Endothelial cell of umbilical vein (primary cell): ENCODE measurements at regions not wholly inside any gene's neighbourhood (a gene's known extent, or its start where the extent isn't known, plus 50 kb on each side); places are given as distances from the start of the nearest gene placed in this dataset.

Experiments
- BruUV-seq: library from RNA; stranded (reverse); fragments of 400-500 nt; replicated peaks from 2 replicates; lab custom pipeline; 2021; lab: Mats Ljungman, UMichigan
- CTCF ChIA-PET: fragments of 300-600, 350-600 bp; sonication (Branson Sonifier 250); formaldehyde crosslinking; loops from one replicate; lab custom pipeline; 2021; ENCODE audit warnings: antibody characterized with exemption, inconsistent platforms; lab: Charles Lee
- POLR2A ChIA-PET: fragments of 300-600, 350-600 bp; sonication (Branson Sonifier 250); formaldehyde crosslinking; loops from one replicate; lab custom pipeline; 2021; ENCODE audit warnings: antibody characterized with exemption, inconsistent platforms; lab: Charles Lee
- DNase-seq: peaks from one replicate; pipeline ENCODE4 v3.0.0-alpha.2; 2011; ENCODE audit warnings: low read depth, low spot score
- FAIRE-seq: peaks from 2 replicates; lab custom pipeline; 2011; peaks lifted over from hg19 to GRCh38; lab: Jason Lieb, UNC
- H2AFZ ChIP-seq: 2 replicates; pipeline ENCODE4 v1.6.0; 2012; ENCODE audit warnings: low read depth, low read length, control low read depth, inconsistent platforms
- H3K27ac ChIP-seq: 2 replicates; pipeline ENCODE4 v1.5.1; 2011; ENCODE audit warnings: low read depth, mild to moderate bottlenecking, control low read depth, low read length, moderate library complexity; ENCODE audit not compliant: insufficient read depth
- H3K27me3 ChIP-seq, 2 experiments: 2 replicates each; pipeline versions ENCODE4 v1.6.0 to v1.6.1; 2011; ENCODE audit warnings: low read length in 2 of 2, mixed read lengths in 1 of 2; ENCODE audit not compliant: control insufficient read depth in 2 of 2, insufficient read depth in 2 of 2
- H3K36me3 ChIP-seq, 2 experiments: 2 replicates in 1 of 2; 3 replicates in 1 of 2; pipeline ENCODE4 v1.5.1; 2011; ENCODE audit warnings: low read length in 2 of 2, mild to moderate bottlenecking in 1 of 2, moderate library complexity in 1 of 2; ENCODE audit not compliant: control insufficient read depth in 2 of 2, insufficient read depth in 2 of 2; ENCODE audit errors: extremely low read depth in 1 of 2
- H3K4me1 ChIP-seq: 3 replicates; pipeline ENCODE4 v1.5.1; 2011; ENCODE audit warnings: mild to moderate bottlenecking, low read length; ENCODE audit not compliant: control insufficient read depth, insufficient read depth; ENCODE audit errors: extremely low read depth
- H3K4me2 ChIP-seq: 2 replicates; pipeline ENCODE4 v1.6.1; 2011; ENCODE audit warnings: low read length, control low read depth, mixed read lengths; ENCODE audit not compliant: insufficient read depth
- H3K4me3 ChIP-seq, 3 experiments: fragments of 200-600 bp in 1 of 3; sonication (generic), shearing (Covaris generic) in 1 of 3; replicated peaks in 1 of 3; 2 replicates each; pipeline ENCODE4 v1.5.1; 2011 to 2016; ENCODE audit warnings: control low read depth in 3 of 3, low read length in 3 of 3, mild to moderate bottlenecking in 2 of 3, inconsistent platforms in 1 of 3, low read depth in 1 of 3, moderate library complexity in 1 of 3; ENCODE audit not compliant: insufficient read depth in 1 of 3
- H3K79me2 ChIP-seq: 2 replicates; pipeline ENCODE4 v1.6.0; 2012; ENCODE audit warnings: low read length, inconsistent platforms; ENCODE audit not compliant: control insufficient read depth, insufficient read depth
- H3K9ac ChIP-seq: replicated peaks from 2 replicates; pipeline ENCODE3; 2011; ENCODE audit warnings: low read length, control low read depth; ENCODE audit not compliant: insufficient read depth; ENCODE audit errors: extremely low read depth
- H3K9me1 ChIP-seq: replicated peaks from 3 replicates; pipeline ENCODE4 v1.6.0; 2011; ENCODE audit warnings: mild to moderate bottlenecking, low read length; ENCODE audit not compliant: control insufficient read depth, insufficient read depth; ENCODE audit errors: extremely low read depth
- H3K9me3 ChIP-seq: replicated peaks from 2 replicates; pipeline ENCODE4 v1.5.1; 2012; ENCODE audit warnings: low read length, inconsistent platforms; ENCODE audit not compliant: control insufficient read depth, insufficient read depth
- H4K20me1 ChIP-seq: replicated peaks from 2 replicates; pipeline ENCODE3; 2011; ENCODE audit warnings: mild to moderate bottlenecking, low read length; ENCODE audit not compliant: control insufficient read depth, insufficient read depth; ENCODE audit errors: extremely low read depth
- CTCF ChIP-seq, 2 donors: IDR thresholded peaks; 1 replicate in 1 of 2; 2 replicates in 1 of 2; pipeline ENCODE4 v1.5.1; 2011; ENCODE audit warnings: low read length in 2 of 2, mild to moderate bottlenecking in 2 of 2, moderate library complexity in 2 of 2, control low read depth in 1 of 2, inconsistent platforms in 1 of 2, low read depth in 1 of 2; ENCODE audit not compliant: insufficient read depth in 1 of 2; ENCODE audit errors: extremely low read depth in 1 of 2
- EZH2 ChIP-seq: IDR thresholded peaks from 2 replicates; pipeline ENCODE4 v1.6.1; 2012; ENCODE audit warnings: borderline replicate concordance, low read depth, mild to moderate bottlenecking, moderate library complexity, low read length, inconsistent platforms; ENCODE audit not compliant: severe bottlenecking
- FOS ChIP-seq: IDR thresholded peaks from 2 replicates; pipeline ENCODE4 v1.6.1; 2011; ENCODE audit warnings: mild to moderate bottlenecking, low read length, moderate library complexity, borderline replicate concordance; ENCODE audit not compliant: insufficient read depth
- GATA2 ChIP-seq: IDR thresholded peaks from 2 replicates; pipeline ENCODE4 v1.7.0; 2011; ENCODE audit warnings: low read depth, mild to moderate bottlenecking, moderate library complexity, mixed read lengths, low read length; ENCODE audit not compliant: insufficient read length, insufficient read depth
- JUN ChIP-seq: IDR thresholded peaks from 2 replicates; pipeline ENCODE4 v1.6.1; 2011; ENCODE audit warnings: borderline replicate concordance, low read depth; ENCODE audit not compliant: insufficient read length, insufficient read depth
- MYC ChIP-seq: IDR thresholded peaks from one replicate; pipeline ENCODE4 v1.6.1; 2011; ENCODE audit warnings: mild to moderate bottlenecking, low read depth, low read length
- POLR2A ChIP-seq: IDR thresholded peaks from 2 replicates; pipeline ENCODE4 v1.6.1; 2012; ENCODE audit warnings: low read depth, mild to moderate bottlenecking, control low read depth, low read length
- POLR2AphosphoS5 ChIP-seq: IDR thresholded peaks from 2 replicates; pipeline ENCODE4 v1.6.1; 2012; ENCODE audit warnings: low read depth, mild to moderate bottlenecking, control low read depth, low read length, moderate library complexity; ENCODE audit not compliant: insufficient read depth
- dilution Hi-C: fragments of 300-500 bp; cut with MboI; formaldehyde crosslinking; loops from one replicate; pipeline ENCODE4 v1.15.0; 2019; ENCODE audit warnings: low sequenced_read_pairs; ENCODE audit not compliant: extremely low pct_ligation_motif_present
- intact Hi-C: fragments of 100-400 bp; cut with micrococcal nuclease; formaldehyde crosslinking; loops from one replicate; pipeline ENCODE4 v1.10.0; 2022
- TF ChIP-seq, protein P1 (sequence below): IDR thresholded peaks from 2 replicates; pipeline ENCODE4 v1.6.1; 2011; ENCODE audit not compliant: insufficient read depth, insufficient read length

GRCh38 chr3:144341471-144341870, 369.8 kb downstream of the DIPK2A start:
- intact Hi-C loops (no loop called here), dilution Hi-C loops (no loop called here)
- ChIA-PET POLR2A (no interaction called here), CTCF (interaction anchor here (1.3 to 1.9 kb wide), 3 partner anchors 9 to 15 kb away, joined by 3 to 8 read pairs (median 4); no protein-coding TSS in a partner anchor)
- TF ChIP-seq POLR2A: no peak
- TF ChIP-seq JUN: no peak
- no peak for TF ChIP-seq GATA2
- no peak for TF ChIP-seq CTCF (IDR thresholded peaks at IDR 0.05; ENCODE audit: extremely low read depth in 1 of 2, insufficient read depth in 1 of 2, low read depth in 1 of 2, low read length in 2 of 2)
- no peak for TF ChIP-seq POLR2AphosphoS5
- no peak for TF ChIP-seq MYC
- TF ChIP-seq EZH2: no peak
- TF ChIP-seq, protein P1, sequence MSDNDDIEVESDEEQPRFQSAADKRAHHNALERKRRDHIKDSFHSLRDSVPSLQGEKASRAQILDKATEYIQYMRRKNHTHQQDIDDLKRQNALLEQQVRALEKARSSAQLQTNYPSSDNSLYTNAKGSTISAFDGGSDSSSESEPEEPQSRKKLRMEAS: no peak
- no peak for TF ChIP-seq FOS
- H3K27ac ChIP-seq: no peak overlapping the region
- no peaks in the 10 kb centered on the region for H3K4me1 ChIP-seq
- no peaks in the 10 kb centered on the region for H3K9me1 ChIP-seq
- no peak overlapping the region for H3K4me3 ChIP-seq
- no peaks in the 10 kb centered on the region for H3K27me3 ChIP-seq
- no peaks in the 10 kb centered on the region for H3K79me2 ChIP-seq
- no peaks in the 10 kb centered on the region for H4K20me1 ChIP-seq
- no peak for DNase-seq
- no peak overlapping the region for H3K9ac ChIP-seq
- H2AFZ ChIP-seq: no peak overlapping the region
- no peak for FAIRE-seq
- H3K9me3 ChIP-seq: no peaks in the 10 kb centered on the region
- H3K4me2 ChIP-seq: no peak overlapping the region
- BruUV-seq: no TSS peak
- no peaks in the 10 kb centered on the region for H3K36me3 ChIP-seq
